ENCODE measurements at regions not wholly inside any gene's neighbourhood (a gene's known extent, or its start where the extent isn't known, plus 50 kb on each side); places are given as distances from the start of the nearest gene placed in this dataset.

- Histone ChIP-seq H2AK5ac (ENCODE audit: low read depth, low read length) (no peak overlapping the region), H3K9ac (ENCODE audit: low read depth, low read length) (no peak overlapping the region), H2BK20ac (ENCODE audit: low read depth, low read length) (no peak overlapping the region), H3K27me3 (ENCODE audit: control insufficient read depth, insufficient read depth, low read length) (no peaks in the 10 kb centered on the region), H3K36me3 (ENCODE audit: control insufficient read depth, insufficient read depth, low read length) (no peaks in the 10 kb centered on the region), H3K9me3 (ENCODE audit: control insufficient read depth, insufficient read depth, low read length) (0 out of 2 replicates have a peak, but pooled peaks cover 3% of the 10 kb centered on the region), H3K14ac (replicated peaks; ENCODE audit: low read depth, low read length) (no peak overlapping the region), H3K56ac (ENCODE audit: extremely low read depth, insufficient read depth, low read length) (no peak overlapping the region), H3K27ac (ENCODE audit: insufficient read depth, low read length) (no peak overlapping the region), H4K20me1 (ENCODE audit: insufficient read depth, low read length) (no peaks in the 10 kb centered on the region), H4K8ac (ENCODE audit: low read depth in 2 of 2, low read length in 2 of 2) (no peak overlapping the region), H4K91ac (ENCODE audit: insufficient read depth, low read depth, low read length) (no peak overlapping the region), H4K5ac (ENCODE audit: low read depth, low read length) (no peak overlapping the region), H3K79me1 (ENCODE audit: low read depth in 1 of 2, low read length in 2 of 2) (no peaks in the 10 kb centered on the region), H2BK5ac (ENCODE audit: low read depth, low read length, poor library complexity, severe bottlenecking) (no peak overlapping the region), H3K9me1 (ENCODE audit: insufficient read depth, low read length) (no peaks in the 10 kb centered on the region), H2AFZ (replicated peaks; ENCODE audit: low read length, poor library complexity) (no peak overlapping the region), H3K23ac (ENCODE audit: low read depth, low read length) (no peak overlapping the region), H3K4me3 (ENCODE audit: insufficient read depth, low read depth, low read length) (no peak overlapping the region), H3K4ac (ENCODE audit: low read depth, low read length) (no peak overlapping the region), H2AK9ac (replicated peaks; ENCODE audit: low read depth, low read length, poor library complexity) (no peak overlapping the region), H3K4me2 (ENCODE audit: low read depth, low read length) (no peak overlapping the region), H2BK15ac (ENCODE audit: low read depth, low read length) (no peak overlapping the region), H3K4me1 (ENCODE audit: control insufficient read depth, insufficient read depth, low read length) (no peaks in the 10 kb centered on the region), H3K18ac (ENCODE audit: low read depth, low read length) (no peak overlapping the region), H2BK120ac (ENCODE audit: low read depth, low read length) (no peak overlapping the region)
- intact Hi-C loops (cut with micrococcal nuclease) (no loop called here), dilution Hi-C loops (cut with HindIII; ENCODE audit: low sequenced_read_pairs, unreplicated experiment) (no loop called here), in situ Hi-C loops (cut with MboI; ENCODE audit: low sequenced_read_pairs) (no loop called here)
- no TSS peak for BruUV-seq (replicated peaks)
- DNase-seq (no peak), ATAC-seq (ENCODE audit: low read depth) (no peak)
- ChIA-PET POLR2A (ENCODE audit: unreplicated experiment) (no interaction called here), CTCF (no interaction called here)
- TF ChIP-seq MXI1 (IDR thresholded peaks at IDR 0.05; ENCODE audit: borderline replicate concordance, low read depth, low read length) (no peak), CTCF (conservative IDR thresholded peaks at IDR 0.05; ENCODE audit: low read depth, low read length) (no peak), BHLHE40 (IDR thresholded peaks at IDR 0.05; ENCODE audit: low read depth, low read length) (no peak), CHD1 (IDR thresholded peaks at IDR 0.05; ENCODE audit: low read depth, low read length) (no peak), ELK1 (IDR thresholded peaks at IDR 0.05; ENCODE audit: borderline replicate concordance, low read depth, low read length) (no peak), RCOR1 (IDR thresholded peaks at IDR 0.05; ENCODE audit: insufficient replicate concordance, low read length) (no peak), MAFK (IDR thresholded peaks at IDR 0.05; ENCODE audit: low read depth, low read length) (no peak), POLR2A (IDR thresholded peaks at IDR 0.05; ENCODE audit: low read depth, low read length) (no peak), NFE2L2 (IDR thresholded peaks at IDR 0.05; ENCODE audit: low read depth, low read length) (no peak), MAZ (IDR thresholded peaks at IDR 0.05; ENCODE audit: borderline replicate concordance, low read depth, low read length) (no peak), CEBPB (IDR thresholded peaks at IDR 0.05; ENCODE audit: low read depth, low read length) (no peak), RFX5 (IDR thresholded peaks at IDR 0.05; ENCODE audit: low read depth, low read length) (no peak), RAD21 (IDR thresholded peaks at IDR 0.05; ENCODE audit: low read length) (no peak), USF2 (IDR thresholded peaks at IDR 0.05; ENCODE audit: low read depth, low read length) (no peak)
Measured at GRCh38 chr15:87549296-87549695, 707.2 kb downstream of the NTRK3 start.
